Lung (tissue), 11 donors: ENCODE measurements at regions not wholly inside any gene's neighbourhood (a gene's known extent, or its start where the extent isn't known, plus 50 kb on each side); places are given as distances from the start of the nearest gene placed in this dataset.

ENCODE experiments used
- ATAC-seq: fragments of 200-7000 bp; cut with Tn5 transposase; one replicate; pipeline ENCODE4 v1.9.1; 2020; ENCODE audit warnings: moderate number of reproducible peaks; ENCODE audit not compliant: insufficient read depth, low FRiP score
- DNase-seq, 3 donors: peaks; one replicate each; pipeline ENCODE4 v3.0.0-alpha.2; 2013 to 2017
- H3K27ac ChIP-seq, 2 donors: one replicate each; pipeline ENCODE4 v1.5.1; 2013; ENCODE audit warnings: mild to moderate bottlenecking in 2 of 2, moderate library complexity in 2 of 2, control low read depth in 1 of 2, inconsistent platforms in 1 of 2, low read depth in 1 of 2, low read length in 1 of 2
- H3K27me3 ChIP-seq, 3 donors: one replicate each; pipeline ENCODE4 v1.5.1; 2013; ENCODE audit warnings: low read length in 2 of 3; ENCODE audit not compliant: control insufficient read depth in 3 of 3, insufficient read depth in 3 of 3
- H3K36me3 ChIP-seq, 4 donors: one replicate each; pipeline ENCODE4 v1.5.1; 2013; ENCODE audit warnings: low read length in 4 of 4, mild to moderate bottlenecking in 1 of 4, moderate library complexity in 1 of 4; ENCODE audit not compliant: control insufficient read depth in 4 of 4, insufficient read depth in 4 of 4
- H3K4me1 ChIP-seq, 5 donors: one replicate each; pipeline ENCODE4 v1.5.1; 2013; ENCODE audit warnings: low read length in 5 of 5, mild to moderate bottlenecking in 2 of 5, moderate library complexity in 1 of 5; ENCODE audit not compliant: control insufficient read depth in 5 of 5, insufficient read depth in 5 of 5
- H3K4me3 ChIP-seq: one replicate; pipeline ENCODE4 v1.5.1; 2013; ENCODE audit warnings: mild to moderate bottlenecking, control low read depth, moderate library complexity
- H3K9ac ChIP-seq, 2 donors: one replicate each; pipeline ENCODE4 v1.5.1; 2013; ENCODE audit warnings: low read length in 2 of 2, control low read depth in 1 of 2; ENCODE audit not compliant: insufficient read depth in 1 of 2
- H3K9me3 ChIP-seq, 4 donors: one replicate each; pipeline ENCODE4 v1.5.1; 2013; ENCODE audit warnings: low read length in 3 of 4, mild to moderate bottlenecking in 1 of 4, moderate library complexity in 1 of 4; ENCODE audit not compliant: control insufficient read depth in 4 of 4, insufficient read depth in 3 of 4
- CTCF ChIP-seq: IDR thresholded peaks from 2 replicates; pipeline ENCODE4 v1.5.1; 2012; ENCODE audit warnings: mild to moderate bottlenecking; ENCODE audit errors: control extremely low read depth, extremely low read depth
- WGBS, 2 donors: extraction: QIAGEN DNeasy Blood & Tissue Kit; methylation state at CpG; one replicate each; pipeline ENCODE4 v1.1.7; 2013; 5-methylcytosine and 5-hydroxymethylcytosine counted together
- donor health status: control.
- donor health status: control.
- donor health status: Bipolar disorder and iron deficiency.
- donor health status: healthy.
- donor health status: DM: yes; HTN: yes; CAD: no.

- DNase-seq (no peak), ATAC-seq (no peak)
- no peaks in the 10 kb centered on the region for H3K36me3 ChIP-seq
- peaks cover 0 to 11% (median 0%) of the 10 kb centered on the region in 5 donors for H3K4me1 ChIP-seq
- no peaks in the 10 kb centered on the region for H3K27me3 ChIP-seq
- H3K9ac ChIP-seq: no peak overlapping the region
- WGBS, 2 donors: 89 to 90% methylated on average over 7 to 9 of the region's 9 CpGs
- H3K27ac ChIP-seq: no peak overlapping the region
- H3K4me3 ChIP-seq: no peak overlapping the region
- no peaks in the 10 kb centered on the region for H3K9me3 ChIP-seq
- TF ChIP-seq CTCF: no peak
Observed at GRCh38 chr2:10223471-10223870, 79.2 kb upstream of the HPCAL1 start.

- ATAC-seq: no peak
- 92 to 95% methylated on average over 16 of the region's 16 CpGs for WGBS, 2 donors
- Histone ChIP-seq H3K4me1 (peaks cover 0 to 15% (median 0%) of the 10 kb centered on the region in 5 donors), H3K9ac (no peak overlapping the region), H3K27ac (no peak overlapping the region), H3K36me3 (no peaks in the 10 kb centered on the region), H3K4me3 (no peak overlapping the region), H3K27me3 (no peaks in the 10 kb centered on the region), H3K9me3 (no peaks in the 10 kb centered on the region)
- DNase-seq: no peak
- no peak for TF ChIP-seq CTCF
Observed at GRCh38 chr2:10223932-10224720, 78.6 kb upstream of the HPCAL1 start.

- Histone ChIP-seq H3K9ac (no peak overlapping the region), H3K9me3 (no peaks in the 10 kb centered on the region), H3K4me1 (peaks cover 0 to 16% (median 0%) of the 10 kb centered on the region in 5 donors), H3K27ac (no peak overlapping the region), H3K27me3 (no peaks in the 10 kb centered on the region), H3K36me3 (no peaks in the 10 kb centered on the region), H3K4me3 (no peak overlapping the region)
- 92 to 97% methylated on average over 7 of the region's 7 CpGs for WGBS, 2 donors
- TF ChIP-seq CTCF: no peak
- no peak for ATAC-seq
- peak in 1 of 3 donors; percentile 2 for DNase-seq
Observed at GRCh38 chr2:10224734-10225133, 78.0 kb upstream of the HPCAL1 start.
